ENCODE measurements at regions not wholly inside any gene's neighbourhood (a gene's known extent, or its start where the extent isn't known, plus 50 kb on each side); places are given as distances from the start of the nearest gene placed in this dataset.

DNA sequence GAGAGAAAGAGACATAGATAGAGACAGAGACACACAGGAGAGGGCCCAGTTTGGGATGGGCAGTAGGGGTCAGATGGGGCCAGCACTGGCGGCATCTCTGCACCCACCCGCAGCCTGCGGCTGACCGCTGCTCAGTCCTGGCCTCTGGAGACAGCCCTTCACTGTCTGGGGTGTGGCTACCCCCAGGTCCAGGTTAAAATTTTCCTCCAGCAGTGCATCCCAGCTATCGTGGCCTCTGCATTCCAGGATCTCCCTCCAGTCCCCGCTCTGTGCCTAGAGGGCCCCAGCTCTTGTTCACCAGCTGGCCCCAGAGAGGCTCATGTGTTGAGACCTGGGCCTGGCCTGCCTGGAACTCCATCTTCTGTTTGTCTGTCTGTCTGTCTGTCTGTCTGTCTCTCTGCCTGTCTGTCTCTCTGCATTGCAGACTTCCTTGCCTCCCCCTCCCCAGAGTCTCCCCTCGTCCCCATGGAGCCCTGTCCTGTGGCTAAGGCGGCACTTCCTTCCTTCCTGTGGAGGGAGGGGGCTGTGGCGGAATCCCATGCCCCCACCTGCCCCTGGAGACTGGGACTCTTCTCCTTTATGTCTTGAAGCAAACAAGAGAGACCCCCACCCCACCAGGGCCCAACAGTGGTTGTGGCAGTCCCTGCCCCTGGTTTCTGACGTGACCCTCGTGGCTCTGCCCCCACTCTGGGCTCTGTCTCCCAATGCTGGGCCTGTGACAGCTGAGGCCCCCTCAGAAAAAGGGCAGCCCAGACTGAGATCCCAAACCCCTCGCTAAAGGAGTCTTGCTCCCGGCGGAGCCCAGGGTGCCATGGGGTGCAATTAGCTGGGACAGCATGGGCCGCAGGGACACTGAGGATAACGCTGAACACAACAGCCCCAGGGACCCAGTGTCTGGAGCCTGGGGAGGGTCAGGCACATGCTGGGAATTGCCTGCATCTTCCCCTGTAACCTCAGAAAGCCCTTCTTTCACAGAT lies 241.8 kb downstream of the NPHP4 start:
- no peak for DNase-seq (ENCODE audit: low spot score)

DNA sequence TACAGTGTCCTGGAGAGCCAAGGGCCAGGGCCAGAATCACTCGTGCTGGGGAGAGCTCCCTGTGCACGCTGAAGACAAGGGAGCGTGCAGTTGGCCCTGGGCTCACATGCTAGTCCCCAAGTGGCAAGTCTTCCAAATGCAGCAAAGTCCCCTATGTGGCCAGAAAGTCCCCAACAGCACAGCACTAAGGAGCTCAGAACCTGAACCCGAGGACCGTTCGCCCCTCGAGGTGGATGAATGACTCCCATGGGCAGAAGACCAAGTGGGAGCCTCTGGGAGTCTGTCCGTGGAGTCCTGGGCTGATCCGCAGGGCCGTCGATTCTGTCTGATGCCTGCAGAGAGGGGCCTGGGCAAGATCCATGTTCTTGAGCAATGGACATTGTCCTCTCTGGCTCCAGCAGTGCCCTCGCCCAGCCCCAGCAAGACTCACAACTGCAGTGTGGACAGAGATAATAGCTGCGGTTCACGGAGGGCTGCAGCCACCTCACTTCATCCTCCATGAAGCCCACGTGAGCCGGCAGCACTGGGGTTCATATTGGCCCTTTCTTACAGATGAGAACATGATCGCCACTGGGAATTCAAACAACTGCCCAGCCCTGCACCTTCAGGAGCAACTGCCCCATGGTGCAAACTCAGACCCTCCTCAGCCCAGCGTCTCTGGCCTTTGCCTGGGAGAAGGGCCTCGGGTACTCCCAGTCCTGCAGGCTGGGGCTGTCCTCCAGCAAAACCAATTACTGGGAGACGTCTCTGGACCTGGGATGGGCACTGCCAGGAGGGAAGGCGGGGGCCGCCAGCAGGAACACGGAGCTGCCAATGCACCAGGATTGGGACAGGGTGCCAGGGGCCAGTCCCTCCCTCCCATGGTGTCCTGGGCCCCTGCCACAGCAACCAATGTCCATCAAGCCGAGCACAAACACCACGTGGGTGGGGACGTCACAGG lies 243.7 kb downstream of the NPHP4 start:
- DNase-seq (ENCODE audit: low spot score): no peak

DNA sequence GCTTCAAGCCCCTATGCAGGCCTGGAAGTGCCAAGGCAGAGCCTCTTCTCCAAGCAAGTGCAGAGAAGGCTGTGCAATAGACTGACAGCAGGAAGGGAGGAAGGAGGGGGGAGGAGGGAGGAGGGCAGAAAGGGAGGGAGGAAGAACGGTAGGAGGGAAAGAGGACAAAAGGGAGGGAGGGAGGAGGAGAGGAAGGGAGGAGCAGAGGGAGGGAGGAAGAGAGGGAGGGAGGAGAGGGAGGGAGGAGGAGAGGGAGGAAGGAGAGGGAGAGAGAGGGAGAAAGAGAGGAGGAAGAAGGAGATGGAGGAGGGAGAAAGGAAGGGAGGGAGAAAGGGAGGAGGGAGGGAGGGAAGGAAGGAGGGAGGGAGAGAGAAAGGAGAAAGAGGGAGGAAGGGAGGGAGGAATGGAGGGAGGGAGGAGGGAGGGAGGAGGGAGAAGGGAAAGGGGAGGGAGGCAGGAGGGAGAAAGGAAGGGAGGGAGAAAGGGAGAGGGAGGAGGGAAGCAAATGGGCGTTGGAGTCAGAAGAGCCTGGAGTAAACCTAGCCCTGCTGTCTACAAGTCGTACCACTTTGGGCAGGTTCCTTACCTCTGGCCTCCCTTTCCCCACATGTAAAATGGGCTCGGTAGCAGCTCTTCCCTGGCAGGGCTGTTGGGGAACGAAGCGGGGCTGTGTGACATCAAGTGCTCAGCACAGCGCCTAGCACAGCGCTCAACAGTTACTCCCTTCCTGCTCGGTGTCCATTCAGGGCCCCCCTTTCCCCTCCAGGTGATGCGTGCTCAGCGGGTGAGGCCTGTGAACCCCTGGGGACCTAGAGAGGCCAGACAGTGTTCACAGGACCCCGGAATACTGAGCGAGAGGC lies 244.6 kb downstream of the NPHP4 start:
- DNase-seq (ENCODE audit: low spot score): no peak

DNA sequence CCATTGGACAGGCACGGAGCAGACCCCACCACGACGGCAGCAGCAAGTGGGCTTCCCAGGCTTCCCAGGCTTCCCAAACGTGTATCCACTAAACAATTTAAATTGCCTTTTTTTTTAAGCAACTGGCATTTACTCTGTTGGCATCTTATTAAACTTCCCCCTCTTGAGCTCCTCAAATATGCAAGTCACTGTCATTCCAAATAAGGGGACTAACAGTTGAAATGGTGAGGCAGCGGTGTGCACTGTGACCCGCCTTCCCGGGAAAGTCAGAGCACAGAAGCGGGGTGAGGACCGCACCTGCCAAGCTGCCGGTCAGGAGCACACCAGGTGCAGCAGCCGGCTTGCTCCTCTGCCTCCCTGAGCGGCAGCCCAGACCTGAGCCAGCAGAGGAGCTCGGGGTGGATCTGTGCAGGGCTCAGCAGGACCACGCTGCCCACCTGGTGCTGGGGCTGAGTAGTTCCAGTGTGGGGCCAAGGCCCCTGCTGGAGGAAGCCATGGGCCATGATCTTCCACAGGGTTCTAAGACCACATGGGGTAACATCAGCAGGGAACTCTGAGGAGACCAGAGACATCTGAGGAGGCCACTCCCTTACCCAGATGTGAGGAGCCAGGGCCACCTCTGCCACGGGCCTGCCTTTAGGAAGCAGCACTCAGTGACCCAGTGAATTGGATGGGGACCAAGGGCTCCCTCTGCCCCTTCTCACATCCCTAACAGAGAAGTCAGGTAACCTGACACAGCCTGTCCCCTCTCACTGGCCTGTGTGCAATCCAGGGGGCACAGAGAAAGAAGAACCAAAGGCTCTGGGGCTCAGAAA lies 245.4 kb downstream of the NPHP4 start:
- DNase-seq (ENCODE audit: low spot score): no peak

DNA sequence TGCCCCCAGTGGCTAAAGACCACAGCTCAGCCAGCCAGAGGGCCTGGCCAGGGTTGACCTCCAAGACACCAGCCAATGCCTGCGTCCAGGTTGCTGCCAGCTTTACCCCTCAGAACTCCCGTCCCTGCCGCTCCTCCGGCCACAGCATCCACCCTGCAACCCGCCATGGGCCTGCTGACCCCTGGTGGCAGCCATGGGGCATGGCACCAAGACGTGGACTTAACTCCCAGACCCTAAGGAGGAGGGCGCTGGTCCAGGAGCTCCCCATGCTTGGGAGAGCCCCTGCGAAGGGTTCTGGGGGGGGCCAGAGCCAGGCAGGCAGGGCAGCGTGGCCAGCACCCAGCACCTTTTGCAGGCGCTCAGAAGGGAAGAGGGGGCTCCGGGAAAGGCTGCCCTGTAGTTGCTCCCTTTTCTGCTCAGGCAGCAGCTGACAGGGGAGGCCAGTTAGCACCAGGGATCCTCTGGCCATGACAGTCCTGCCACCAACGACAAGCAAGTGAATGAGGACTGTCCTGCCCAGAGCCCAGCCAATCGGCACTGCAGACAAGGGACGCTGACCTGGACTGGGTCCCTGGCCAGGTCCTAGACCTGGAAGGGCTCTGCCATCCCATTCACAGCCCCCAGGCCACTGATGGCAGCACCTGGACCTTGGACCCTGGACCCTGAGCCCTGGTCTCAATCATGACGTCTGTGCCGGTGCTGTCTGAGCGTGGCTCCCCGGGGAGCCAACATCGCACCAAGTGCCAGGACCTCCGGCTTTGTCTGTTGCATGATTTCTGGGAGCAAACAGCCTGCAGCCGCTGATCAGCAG lies 246.2 kb downstream of the NPHP4 start:
- peak; percentile 33 for DNase-seq (ENCODE audit: low spot score)

DNA sequence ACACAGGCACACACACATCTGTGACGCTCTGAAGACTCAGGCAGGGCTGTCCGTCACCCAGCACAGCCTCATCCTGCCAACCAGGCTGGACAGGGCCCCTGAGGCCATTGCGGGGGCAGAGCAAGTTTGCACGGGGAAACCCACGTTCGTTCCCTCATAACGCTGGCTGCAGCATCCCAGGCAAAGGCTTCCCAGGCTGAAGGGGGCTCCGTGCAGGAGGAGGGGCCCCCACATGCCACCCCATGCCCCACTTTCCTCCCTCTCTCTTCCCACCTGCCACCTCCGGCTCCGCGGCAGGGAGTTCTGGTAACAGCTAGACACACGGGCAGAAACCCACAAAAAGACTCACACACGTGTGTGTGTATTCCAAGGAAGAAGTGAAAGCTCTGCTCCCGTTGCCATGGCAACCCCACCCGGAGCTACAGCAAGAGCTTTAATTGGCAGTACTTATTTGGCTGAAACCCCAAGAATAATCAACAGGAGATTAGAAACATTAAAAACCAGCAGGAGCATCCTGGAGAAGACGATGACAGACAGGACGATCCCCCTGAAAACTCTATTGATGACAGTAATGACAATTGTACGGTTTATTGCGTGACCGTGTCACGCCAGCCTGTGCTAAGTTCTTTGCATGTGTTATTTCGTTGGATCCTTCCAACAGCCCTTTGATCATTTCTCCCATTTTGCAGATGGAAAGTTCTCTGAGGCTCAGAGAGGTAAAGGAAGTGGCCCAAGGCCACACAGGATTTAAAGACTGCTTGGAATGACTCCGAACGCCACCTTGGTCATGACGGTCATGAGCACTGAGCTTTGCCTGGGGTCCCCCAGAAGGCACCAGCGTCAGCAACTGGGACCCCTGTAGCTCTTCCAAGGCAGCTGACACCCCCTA lies 247.1 kb downstream of the NPHP4 start:
- no peak for DNase-seq (ENCODE audit: low spot score)

DNA sequence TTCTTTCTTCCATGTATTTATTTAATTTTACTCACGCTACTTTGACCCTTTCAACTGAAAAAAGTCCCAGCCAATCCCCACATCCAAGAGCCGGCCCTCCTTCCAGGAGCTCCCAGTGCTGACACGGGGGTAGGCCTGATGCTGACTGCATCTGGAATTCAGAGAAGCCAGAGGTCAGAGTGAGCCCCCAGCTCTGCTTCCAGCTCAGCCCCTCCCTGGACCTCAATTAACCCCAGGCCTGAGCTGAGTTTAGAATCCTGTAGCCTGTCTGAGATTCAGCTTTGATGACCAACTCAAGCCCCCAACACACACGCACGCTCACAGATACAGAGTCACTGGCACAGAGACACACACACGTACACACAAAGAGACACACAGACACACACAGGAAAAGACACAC lies 247.9 kb downstream of the NPHP4 start:
- DNase-seq (ENCODE audit: low spot score): no peak

DNA sequence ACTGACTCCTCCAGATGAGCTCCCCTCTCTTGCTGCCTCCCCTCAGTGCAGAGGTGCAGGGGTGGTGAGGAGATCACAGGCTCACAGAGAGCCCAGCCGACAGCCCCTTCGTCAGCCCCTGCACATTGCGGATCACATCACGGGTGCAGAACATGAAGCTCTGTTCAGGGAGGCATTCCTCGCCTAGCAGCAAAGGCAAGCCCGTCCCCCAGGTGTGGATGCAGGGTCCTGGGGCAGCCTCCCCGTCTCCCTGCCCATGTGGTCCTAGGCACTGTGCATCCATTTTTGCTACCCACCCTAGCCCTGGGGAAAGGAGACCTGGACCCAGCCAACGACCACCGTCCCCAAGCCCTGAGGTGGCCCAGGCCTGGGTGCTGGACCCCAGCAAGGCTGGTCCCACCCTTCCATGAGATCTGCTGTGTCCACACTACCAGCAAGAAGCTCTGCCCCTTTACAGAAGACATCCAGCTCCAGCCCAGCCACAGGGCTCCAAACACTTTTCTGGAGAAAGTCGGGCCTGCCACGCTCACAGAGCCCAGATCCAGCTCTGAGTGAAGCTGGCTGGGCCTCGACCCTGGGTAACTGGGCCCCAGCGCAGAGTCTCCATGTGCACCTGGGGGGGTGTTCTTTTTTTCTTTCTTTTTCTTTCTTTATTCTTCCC lies 248.7 kb downstream of the NPHP4 start:
- DNase-seq (ENCODE audit: low spot score): no peak

DNA sequence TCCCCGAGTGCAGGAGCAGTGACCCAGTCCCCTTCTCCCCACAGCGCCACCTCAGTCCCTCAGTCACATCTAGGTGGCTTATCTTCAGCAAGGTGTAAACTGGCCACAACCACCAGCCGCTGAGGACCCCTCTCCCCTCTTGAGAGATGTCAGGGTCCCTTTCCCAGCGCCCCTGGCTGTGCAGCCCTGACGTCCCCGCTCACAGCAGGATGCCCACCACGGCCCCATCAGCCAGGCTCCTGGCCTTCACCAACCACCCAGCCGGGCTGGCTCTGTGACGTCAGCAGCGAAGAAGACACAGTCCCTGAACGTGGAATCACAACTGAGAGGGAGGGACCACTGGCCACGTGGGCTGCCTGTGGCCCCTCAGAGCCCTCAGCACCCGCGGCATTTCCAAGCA lies 249.4 kb downstream of the NPHP4 start:
- no peak for DNase-seq (ENCODE audit: low spot score)

DNA sequence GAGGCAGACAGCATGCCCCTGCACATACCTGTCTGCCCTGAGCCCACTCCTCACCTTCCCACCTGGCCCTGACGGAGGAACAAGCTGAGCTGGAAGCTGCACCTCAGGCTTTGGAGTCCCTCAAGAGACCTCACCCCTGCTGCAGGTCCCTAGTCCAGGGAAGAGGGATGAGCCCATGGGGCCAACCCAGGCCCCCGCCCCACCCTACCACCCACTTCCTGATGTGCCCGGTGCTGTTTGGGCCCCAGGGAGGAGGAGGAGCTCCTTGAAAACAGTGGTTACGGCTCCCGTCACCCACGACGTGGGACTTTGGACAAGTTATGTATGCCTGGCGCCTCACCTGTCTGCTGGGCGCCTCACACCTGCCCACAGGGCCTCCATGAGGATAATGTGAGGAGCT lies 250.2 kb downstream of the NPHP4 start:
- DNase-seq (ENCODE audit: low spot score): no peak

DNA sequence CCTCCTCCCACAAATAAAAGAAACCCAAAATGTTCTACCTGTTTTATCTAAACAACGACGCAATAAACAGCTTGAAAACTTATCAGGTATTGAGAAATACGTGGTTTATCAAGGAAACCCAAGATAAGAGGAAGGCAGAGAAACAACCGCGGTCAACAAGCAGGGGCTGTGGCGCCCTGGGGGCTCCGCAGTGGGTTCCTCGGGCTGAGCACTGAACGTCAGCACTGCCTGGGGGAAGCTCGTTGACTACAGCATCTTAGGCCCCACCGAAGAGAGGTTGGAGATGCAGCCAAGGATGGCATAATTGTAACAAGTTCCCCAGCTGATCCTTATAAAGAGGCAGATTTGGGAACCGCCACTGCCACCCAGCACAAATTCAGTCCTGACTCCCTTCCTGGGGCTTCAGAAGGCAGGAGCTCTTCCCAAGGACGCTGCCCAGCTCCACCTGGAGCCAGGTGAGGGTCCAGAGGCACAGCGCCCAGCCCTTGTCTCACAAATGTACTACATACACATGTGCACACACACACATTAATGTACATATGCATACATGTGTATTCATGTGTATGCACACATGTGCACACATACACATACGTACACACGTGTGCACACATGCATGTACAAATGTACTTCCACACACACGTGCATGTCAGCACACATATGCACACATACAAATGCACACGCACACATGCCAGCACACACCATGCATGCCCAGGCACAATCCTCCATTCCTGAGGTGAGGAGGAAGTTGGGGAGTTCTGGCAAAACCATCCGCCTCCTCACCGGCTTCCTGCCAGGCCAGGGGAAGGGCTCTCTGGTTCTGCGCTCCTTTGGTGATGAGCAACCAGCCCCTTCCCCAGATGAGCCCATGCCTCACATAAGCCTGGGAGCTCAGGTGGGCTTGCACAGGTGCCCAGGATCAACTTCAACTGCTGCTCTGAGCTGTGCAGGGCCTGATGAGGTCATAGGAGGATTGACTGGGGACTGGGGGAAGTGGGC lies 251.1 kb downstream of the NPHP4 start:
- DNase-seq (ENCODE audit: low spot score): no peak

DNA sequence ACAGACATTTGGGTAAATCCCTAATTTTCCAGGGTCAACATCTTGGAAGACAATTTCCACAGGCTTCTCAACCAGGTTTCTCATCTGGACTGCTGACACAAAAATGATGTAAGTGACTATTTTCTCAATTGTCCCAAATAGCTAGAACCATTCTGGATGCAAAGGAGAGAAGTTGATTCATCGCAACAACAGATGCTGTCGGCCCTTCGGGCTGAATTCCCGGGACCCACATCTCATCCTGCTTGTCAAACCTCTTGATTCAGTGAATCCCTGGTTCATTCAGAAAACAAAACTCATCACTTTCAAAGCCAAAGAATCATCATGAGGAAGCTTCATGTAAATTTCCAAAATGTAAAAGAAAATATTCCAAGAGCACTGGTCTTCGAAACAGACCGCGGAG lies 251.8 kb downstream of the NPHP4 start:
- DNase-seq (ENCODE audit: low spot score): no peak

DNA sequence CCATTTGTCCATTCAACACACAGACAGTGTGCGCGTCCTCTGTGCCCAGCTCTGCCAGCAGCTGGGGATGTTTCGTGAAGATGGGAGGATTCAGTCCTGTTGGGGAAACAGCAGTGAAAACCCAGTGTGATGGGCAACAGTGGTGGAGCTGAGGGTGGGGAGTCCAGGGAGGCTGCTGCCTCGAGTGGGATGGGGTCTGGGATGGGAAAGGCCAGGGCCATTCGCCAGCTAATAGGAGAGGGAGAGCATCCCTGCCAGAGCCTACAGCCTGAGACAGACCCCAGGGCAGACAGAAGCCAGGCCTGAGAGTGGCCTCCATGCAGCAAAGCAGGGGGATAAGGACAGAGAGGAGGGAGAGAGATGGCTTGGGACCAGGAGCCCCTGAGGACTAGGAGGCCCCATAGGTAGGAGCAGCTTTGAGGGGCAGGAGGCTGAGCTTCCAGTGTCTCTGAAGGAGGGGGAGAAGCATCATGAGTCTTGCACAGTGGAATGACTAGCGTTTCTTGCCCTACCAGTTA lies 252.6 kb downstream of the NPHP4 start:
- DNase-seq (ENCODE audit: low spot score): no peak

DNA sequence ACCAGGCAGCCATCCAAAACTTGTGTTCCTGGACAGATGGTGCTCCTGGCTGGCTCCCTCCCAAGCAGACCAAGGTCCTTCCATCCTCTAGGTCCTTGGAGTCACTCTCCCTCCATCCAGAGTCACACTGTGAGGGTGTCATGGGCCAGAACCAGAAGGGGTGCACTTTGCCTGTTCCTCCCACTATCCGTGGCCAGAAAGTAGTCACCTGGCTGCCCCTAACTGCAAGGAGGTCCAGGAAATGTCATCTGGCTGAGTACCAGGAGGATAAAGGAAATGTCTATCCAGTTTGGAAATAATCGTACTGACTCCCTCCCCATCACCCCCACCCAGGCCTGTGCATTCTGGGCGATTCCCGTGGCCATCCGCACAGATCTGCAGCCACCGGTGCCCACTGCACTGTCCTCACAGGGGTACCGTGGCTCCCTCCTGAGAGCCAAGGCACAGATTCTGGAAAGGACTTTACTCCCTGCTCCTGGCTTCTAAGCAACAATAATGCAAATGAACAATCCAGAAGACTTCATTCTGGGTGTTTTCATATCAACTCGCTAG lies 253.2 kb downstream of the NPHP4 start:
- DNase-seq (ENCODE audit: low spot score): no peak

DNA sequence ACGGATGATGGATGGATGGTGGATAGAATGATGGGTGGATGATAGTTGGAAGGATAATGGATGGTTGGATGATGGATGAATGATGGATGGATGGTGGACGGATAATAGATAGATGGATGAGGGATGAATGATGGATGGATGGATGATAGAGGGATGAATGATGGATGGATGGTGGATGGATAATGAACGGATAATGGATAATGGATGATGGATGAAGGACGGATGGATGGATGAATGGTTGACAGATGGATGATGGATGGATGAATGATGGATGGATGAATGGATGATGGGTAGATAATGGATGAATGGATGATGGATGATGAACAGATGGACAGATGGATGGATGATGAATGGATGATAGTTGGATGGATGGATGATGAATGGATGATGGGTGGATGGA lies 255.1 kb downstream of the NPHP4 start:
- no peak for DNase-seq (ENCODE audit: low spot score)

DNA sequence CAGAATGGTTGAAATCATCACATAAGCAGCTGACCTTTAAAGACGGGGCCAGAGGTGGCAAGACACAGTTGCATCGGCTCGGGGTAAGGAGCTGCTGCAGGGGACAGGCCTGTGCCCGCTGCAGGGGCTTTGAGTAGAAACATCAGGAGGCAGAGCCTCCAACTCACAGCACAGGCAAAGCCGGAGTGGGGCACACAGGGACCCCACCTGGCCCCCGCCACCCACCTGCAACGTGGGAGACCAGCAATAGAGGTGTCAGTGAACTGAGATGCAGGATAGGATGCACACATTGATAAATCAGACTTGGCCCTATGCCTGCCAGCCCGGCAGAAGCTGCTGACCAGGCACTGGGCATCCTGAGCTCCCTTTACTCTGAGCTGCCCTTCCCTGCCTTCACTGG lies 257.2 kb downstream of the NPHP4 start:
- DNase-seq (ENCODE audit: low spot score): no peak

DNA sequence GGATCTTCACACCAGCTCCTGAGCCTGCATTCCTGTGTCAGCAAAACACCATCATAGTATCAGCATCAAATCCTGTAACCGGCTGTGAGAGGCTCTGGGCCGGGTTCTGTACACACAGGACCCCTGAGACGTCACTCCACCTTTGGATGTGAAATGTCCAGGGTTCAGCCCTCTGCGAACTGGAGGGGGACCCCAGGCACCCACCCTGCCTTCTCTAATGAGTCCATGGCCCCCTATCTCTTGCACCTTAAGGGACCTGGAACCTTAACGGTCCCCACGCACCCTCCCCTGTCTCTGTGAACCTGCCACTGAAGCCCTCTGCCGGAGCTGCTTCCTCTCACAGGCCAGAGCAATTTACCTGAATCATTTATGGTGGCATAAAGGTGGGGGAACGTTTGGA lies 257.8 kb downstream of the NPHP4 start:
- DNase-seq (ENCODE audit: low spot score): no peak
